ENCODE measurements at regions not wholly inside any gene's neighbourhood (a gene's known extent, or its start where the extent isn't known, plus 50 kb on each side); places are given as distances from the start of the nearest gene placed in this dataset.

GRCh38 chr3:110106805-110107204 lies 769.5 kb upstream of the DPPA4 start:
- no peaks in the 10 kb centered on the region for H3K4me1 ChIP-seq
- H3K9me3 ChIP-seq: no peaks in the 10 kb centered on the region
- H3K27ac ChIP-seq: no peak overlapping the region
- H3K36me3 ChIP-seq: no peaks in the 10 kb centered on the region
- no peak overlapping the region for H3K4me3 ChIP-seq
- no peaks in the 10 kb centered on the region for H3K27me3 ChIP-seq
- no peak for DNase-seq
- TF ChIP-seq POLR2A (IDR thresholded peaks at IDR 0.05): no peak
- no peak for TF ChIP-seq CTCF (IDR thresholded peaks at IDR 0.05)

GRCh38 chr3:110123946-110124345 lies 786.6 kb upstream of the DPPA4 start:
- TF ChIP-seq POLR2A (IDR thresholded peaks at IDR 0.05) (no peak), CTCF (IDR thresholded peaks at IDR 0.05) (no peak)
- no peak for DNase-seq
- Histone ChIP-seq H3K4me3 (no peak overlapping the region), H3K27ac (no peak overlapping the region), H3K4me1 (no peaks in the 10 kb centered on the region), H3K27me3 (no peaks in the 10 kb centered on the region), H3K9me3 (no peaks in the 10 kb centered on the region), H3K36me3 (no peaks in the 10 kb centered on the region)

GRCh38 chr3:110126065-110126464 lies 788.7 kb upstream of the DPPA4 start:
- Histone ChIP-seq H3K27me3 (no peaks in the 10 kb centered on the region), H3K36me3 (no peaks in the 10 kb centered on the region), H3K4me3 (no peak overlapping the region), H3K9me3 (no peaks in the 10 kb centered on the region), H3K4me1 (no peaks in the 10 kb centered on the region), H3K27ac (no peak overlapping the region)
- no peak for DNase-seq
- TF ChIP-seq CTCF (IDR thresholded peaks at IDR 0.05) (no peak), POLR2A (IDR thresholded peaks at IDR 0.05) (no peak)

- H3K27ac ChIP-seq: no peak overlapping the region
- no peaks in the 10 kb centered on the region for H3K27me3 ChIP-seq
- H3K4me1 ChIP-seq: no peaks in the 10 kb centered on the region
- H3K4me3 ChIP-seq: no peak overlapping the region
- DNase-seq: no peak
- TF ChIP-seq CTCF (IDR thresholded peaks at IDR 0.05) (no peak), POLR2A (IDR thresholded peaks at IDR 0.05) (no peak)
- no peaks in the 10 kb centered on the region for H3K9me3 ChIP-seq
- no peaks in the 10 kb centered on the region for H3K36me3 ChIP-seq
Measured at GRCh38 chr3:110133971-110134370, 796.6 kb upstream of the DPPA4 start.

GRCh38 chr3:110139048-110139447 lies 801.7 kb upstream of the DPPA4 start:
- Histone ChIP-seq H3K36me3 (no peaks in the 10 kb centered on the region), H3K4me1 (no peaks in the 10 kb centered on the region), H3K27ac (no peak overlapping the region), H3K9me3 (no peaks in the 10 kb centered on the region), H3K27me3 (no peaks in the 10 kb centered on the region), H3K4me3 (no peak overlapping the region)
- TF ChIP-seq CTCF (IDR thresholded peaks at IDR 0.05) (no peak), POLR2A (IDR thresholded peaks at IDR 0.05) (no peak)
- no peak for DNase-seq

- no peak overlapping the region for H3K4me3 ChIP-seq
- H3K4me1 ChIP-seq: no peaks in the 10 kb centered on the region
- H3K36me3 ChIP-seq: no peaks in the 10 kb centered on the region
- H3K27me3 ChIP-seq: no peaks in the 10 kb centered on the region
- H3K9me3 ChIP-seq: no peaks in the 10 kb centered on the region
- TF ChIP-seq CTCF (IDR thresholded peaks at IDR 0.05): no peak
- TF ChIP-seq POLR2A (IDR thresholded peaks at IDR 0.05): no peak
- H3K27ac ChIP-seq: no peak overlapping the region
- DNase-seq: no peak
Measured at GRCh38 chr3:110139821-110140220, 802.5 kb upstream of the DPPA4 start.

Measured in Peyer's patch (tissue), 4 donors.